HUES6 (cell line): ENCODE measurements at regions not wholly inside any gene's neighbourhood (a gene's known extent, or its start where the extent isn't known, plus 50 kb on each side); places are given as distances from the start of the nearest gene placed in this dataset.
"Not testable (repeated sequence)": the region's sequence is repeated elsewhere in the genome, so short reads cannot be mapped to it uniquely, and the experiment has no call there.

Experiments
- H3K27ac ChIP-seq: 2 replicates; pipeline ENCODE4 v1.7.0; 2013; ENCODE audit warnings: low read depth, mild to moderate bottlenecking, low read length, inconsistent platforms
- H3K27me3 ChIP-seq: 2 replicates; pipeline ENCODE4 v1.6.1; 2013; ENCODE audit warnings: low read length; ENCODE audit not compliant: control insufficient read depth, insufficient read depth
- H3K36me3 ChIP-seq: 2 replicates; pipeline ENCODE4 v1.6.1; 2013; ENCODE audit warnings: low read length; ENCODE audit not compliant: control insufficient read depth, insufficient read depth
- H3K4me1 ChIP-seq: 2 replicates; pipeline ENCODE4 v1.6.1; 2013; ENCODE audit warnings: low read length; ENCODE audit not compliant: control insufficient read depth, insufficient read depth
- H3K4me3 ChIP-seq: 2 replicates; pipeline ENCODE4 v1.5.1; 2013; ENCODE audit warnings: low read depth, low read length
- H3K9ac ChIP-seq: one replicate; pipeline ENCODE4 v1.6.1; 2013; ENCODE audit warnings: mild to moderate bottlenecking, low read length
- H3K9me3 ChIP-seq: 2 replicates; pipeline ENCODE4 v1.6.1; 2013; ENCODE audit warnings: low read depth, low read length; ENCODE audit not compliant: control insufficient read depth, insufficient read depth

DNA sequence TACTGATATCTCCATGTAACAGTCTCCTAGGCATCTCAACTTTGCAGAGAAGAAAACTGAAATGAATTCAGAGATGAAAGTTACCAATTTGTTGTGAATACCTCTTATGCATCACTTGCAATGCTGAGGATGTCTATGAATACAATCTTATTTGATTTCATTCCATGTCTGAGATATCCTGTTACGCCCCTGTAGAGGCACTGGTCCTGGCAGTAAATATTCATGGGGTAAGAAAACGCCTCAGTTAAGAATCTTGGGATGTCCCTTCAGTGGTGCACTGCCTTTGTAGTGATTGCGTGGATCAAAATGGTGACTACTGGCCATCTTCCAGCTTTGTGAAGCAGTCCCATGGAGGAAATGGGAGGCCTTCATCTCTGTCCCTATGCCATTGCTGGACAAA, 229.1 kb upstream of the C9orf72 start:
- no peaks in the 10 kb centered on the region for H3K36me3 ChIP-seq
- H3K27ac ChIP-seq: no peak overlapping the region
- H3K27me3 ChIP-seq: no peaks in the 10 kb centered on the region
- H3K4me3 ChIP-seq: no peak overlapping the region
- no peaks in the 10 kb centered on the region for H3K9me3 ChIP-seq
- H3K9ac ChIP-seq: no peak overlapping the region
- no peaks in the 10 kb centered on the region for H3K4me1 ChIP-seq

DNA sequence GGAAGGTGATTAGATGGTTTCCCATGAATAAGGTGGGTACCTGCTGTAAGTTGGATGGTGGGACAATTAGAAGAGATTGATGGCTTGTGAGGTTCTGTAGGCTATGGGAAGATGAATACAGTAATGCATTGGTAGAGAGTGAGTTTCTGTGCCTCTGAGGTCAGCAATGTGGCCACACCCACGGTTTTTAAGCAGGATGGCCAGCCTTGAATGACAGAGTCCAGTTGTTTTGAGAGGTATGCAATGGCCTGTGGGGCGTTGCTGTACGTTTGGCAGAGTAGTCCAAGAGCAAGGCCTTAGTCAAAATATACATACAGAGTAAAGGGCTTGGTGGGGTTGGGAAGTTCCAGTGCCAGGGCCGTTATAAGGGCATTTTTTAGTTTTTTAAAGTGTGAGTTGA, 235.6 kb upstream of the C9orf72 start:
- no peaks in the 10 kb centered on the region for H3K27me3 ChIP-seq
- no peaks in the 10 kb centered on the region for H3K4me1 ChIP-seq
- no peaks in the 10 kb centered on the region for H3K9me3 ChIP-seq
- no peaks in the 10 kb centered on the region for H3K36me3 ChIP-seq
- no peak overlapping the region for H3K27ac ChIP-seq
- no peak overlapping the region for H3K9ac ChIP-seq
- no peak overlapping the region for H3K4me3 ChIP-seq

DNA sequence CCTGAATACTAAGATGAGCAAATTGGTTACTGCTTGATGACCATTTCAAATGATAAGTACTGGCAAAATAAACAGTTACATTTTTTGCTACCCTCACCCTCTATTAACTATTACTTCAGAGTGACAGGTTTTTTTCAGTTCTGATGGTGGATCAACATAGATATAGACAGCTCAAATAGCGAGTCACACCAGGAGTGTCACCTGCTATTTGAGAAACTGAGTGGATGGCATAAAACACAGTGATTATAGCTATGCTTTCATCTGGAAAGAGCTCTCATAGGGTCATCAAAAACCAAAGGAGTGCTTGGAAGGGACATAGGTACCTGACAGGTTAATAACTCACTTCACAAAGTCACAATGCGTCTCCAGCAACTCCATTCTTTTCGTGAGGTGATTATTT, 244.5 kb upstream of the C9orf72 start:
- H3K4me3 ChIP-seq: no peak overlapping the region
- H3K27ac ChIP-seq: no peak overlapping the region
- no peaks in the 10 kb centered on the region for H3K36me3 ChIP-seq
- no peak overlapping the region for H3K9ac ChIP-seq
- H3K4me1 ChIP-seq: no peaks in the 10 kb centered on the region
- no peaks in the 10 kb centered on the region for H3K27me3 ChIP-seq
- no peaks in the 10 kb centered on the region for H3K9me3 ChIP-seq

DNA sequence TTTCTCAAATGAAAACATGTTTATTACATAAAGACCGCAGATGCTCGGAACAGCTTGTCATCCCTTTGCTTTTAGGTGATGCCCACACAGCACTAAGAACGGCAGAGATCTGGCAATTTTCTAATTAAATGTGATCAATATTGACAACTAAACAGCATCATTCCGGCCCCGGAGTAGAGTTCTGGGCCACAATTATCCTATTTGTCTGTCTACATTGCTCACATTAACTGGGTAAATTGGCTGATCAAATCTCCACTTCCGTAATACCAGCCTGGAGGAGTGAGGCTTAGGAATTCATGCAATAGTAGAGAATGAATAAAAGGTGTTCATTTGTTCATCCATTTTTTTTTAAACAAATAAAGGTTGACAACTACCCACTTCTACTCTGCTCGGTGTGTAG, 245.1 kb upstream of the C9orf72 start:
- no peak overlapping the region for H3K9ac ChIP-seq
- H3K27ac ChIP-seq: no peak overlapping the region
- no peaks in the 10 kb centered on the region for H3K9me3 ChIP-seq
- H3K4me3 ChIP-seq: no peak overlapping the region
- H3K36me3 ChIP-seq: no peaks in the 10 kb centered on the region
- H3K4me1 ChIP-seq: no peaks in the 10 kb centered on the region
- no peaks in the 10 kb centered on the region for H3K27me3 ChIP-seq

DNA sequence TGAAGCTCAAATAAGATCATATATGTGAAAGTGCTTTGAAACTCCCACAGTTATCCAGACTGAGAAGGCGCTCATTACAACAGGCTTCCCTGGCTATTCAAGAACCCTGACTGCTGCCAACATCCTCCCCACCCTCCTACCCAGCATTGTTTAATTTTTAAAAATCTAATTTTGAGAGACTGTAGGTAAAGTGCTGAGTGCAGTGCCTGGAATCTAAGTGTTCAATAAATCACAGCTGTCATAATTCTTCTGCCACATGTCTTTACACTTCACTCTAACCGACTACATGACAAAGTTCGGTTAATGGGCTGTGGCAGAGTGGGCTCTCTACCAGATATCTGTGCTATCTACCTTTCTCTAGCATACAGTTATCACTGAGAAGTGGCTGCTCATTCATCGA, 255.6 kb upstream of the C9orf72 start:
- H3K4me3 ChIP-seq: no peak overlapping the region
- H3K9ac ChIP-seq: no peak overlapping the region
- H3K27me3 ChIP-seq: no peaks in the 10 kb centered on the region
- H3K9me3 ChIP-seq: no peaks in the 10 kb centered on the region
- H3K36me3 ChIP-seq: no peaks in the 10 kb centered on the region
- H3K27ac ChIP-seq: no peak overlapping the region
- no peaks in the 10 kb centered on the region for H3K4me1 ChIP-seq

DNA sequence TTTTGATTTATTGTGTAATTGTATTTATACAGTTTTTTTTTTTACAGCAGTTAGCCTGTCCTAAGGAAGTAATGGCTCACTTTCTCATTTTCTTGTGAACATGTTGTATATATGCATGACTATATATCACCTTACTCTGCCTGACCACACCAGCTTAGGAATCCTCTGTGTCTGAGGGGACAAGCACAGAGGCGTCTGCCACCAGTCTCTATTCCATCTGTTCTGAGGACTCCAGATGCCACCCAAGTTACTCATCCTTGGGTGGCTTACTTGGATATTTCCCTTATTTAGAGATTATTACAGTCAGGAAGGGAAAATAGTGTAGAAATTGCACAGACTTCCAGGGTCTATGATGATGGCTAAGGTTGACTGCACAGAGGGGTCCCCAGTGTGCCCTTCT, 256.3 kb upstream of the C9orf72 start:
- no peaks in the 10 kb centered on the region for H3K27me3 ChIP-seq
- H3K36me3 ChIP-seq: no peaks in the 10 kb centered on the region
- H3K4me3 ChIP-seq: no peak overlapping the region
- no peak overlapping the region for H3K27ac ChIP-seq
- H3K9ac ChIP-seq: no peak overlapping the region
- H3K4me1 ChIP-seq: no peaks in the 10 kb centered on the region
- no peaks in the 10 kb centered on the region for H3K9me3 ChIP-seq

DNA sequence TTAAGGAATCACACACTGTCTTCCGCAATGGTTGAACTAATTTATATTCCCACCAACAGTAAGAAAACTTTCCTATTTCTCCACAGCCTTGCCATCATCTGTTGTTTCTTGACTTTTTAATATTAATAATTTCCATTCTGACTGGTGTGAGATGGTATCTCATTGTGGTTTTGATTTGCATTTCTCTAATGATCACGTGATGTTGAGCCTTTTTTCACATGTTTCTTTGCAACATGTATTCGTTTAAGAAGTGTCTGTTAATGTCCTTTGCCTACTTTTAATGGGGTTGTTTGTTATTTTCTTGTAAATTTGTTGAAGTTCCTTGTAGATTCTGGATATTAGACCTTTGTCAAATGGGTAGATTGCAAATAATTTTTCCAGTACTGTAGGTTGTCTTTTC, 258.8 kb upstream of the C9orf72 start:
- not testable (repeated sequence) for H3K27me3 ChIP-seq, H3K9ac ChIP-seq, H3K4me1 ChIP-seq, H3K4me3 ChIP-seq, H3K27ac ChIP-seq, H3K9me3 ChIP-seq, H3K36me3 ChIP-seq

DNA sequence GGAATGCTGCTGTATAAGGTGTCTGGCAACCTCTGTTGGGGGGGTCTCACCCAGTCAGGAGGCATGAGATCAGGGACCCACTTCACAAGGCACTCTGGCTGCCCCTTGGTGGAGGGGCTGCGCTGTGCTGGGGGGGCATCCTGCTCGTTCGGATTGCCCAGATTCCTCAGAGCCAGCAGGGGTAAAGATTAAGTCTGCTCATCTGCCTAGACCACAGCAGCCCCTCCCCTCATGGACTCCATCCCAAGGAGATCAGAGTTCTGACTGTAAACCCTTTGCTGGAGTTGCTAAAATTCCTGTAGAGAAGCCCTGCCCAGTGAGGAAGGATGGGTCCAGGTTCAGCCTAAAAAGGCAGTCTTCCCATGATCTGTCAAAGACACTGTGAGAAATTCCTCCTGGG, 262.0 kb upstream of the C9orf72 start:
- Histone ChIP-seq H3K27ac (no peak overlapping the region), H3K9ac (no peak overlapping the region), H3K9me3 (no peaks in the 10 kb centered on the region), H3K27me3 (no peaks in the 10 kb centered on the region), H3K36me3 (no peaks in the 10 kb centered on the region), H3K4me3 (no peak overlapping the region), H3K4me1 (no peaks in the 10 kb centered on the region)

DNA sequence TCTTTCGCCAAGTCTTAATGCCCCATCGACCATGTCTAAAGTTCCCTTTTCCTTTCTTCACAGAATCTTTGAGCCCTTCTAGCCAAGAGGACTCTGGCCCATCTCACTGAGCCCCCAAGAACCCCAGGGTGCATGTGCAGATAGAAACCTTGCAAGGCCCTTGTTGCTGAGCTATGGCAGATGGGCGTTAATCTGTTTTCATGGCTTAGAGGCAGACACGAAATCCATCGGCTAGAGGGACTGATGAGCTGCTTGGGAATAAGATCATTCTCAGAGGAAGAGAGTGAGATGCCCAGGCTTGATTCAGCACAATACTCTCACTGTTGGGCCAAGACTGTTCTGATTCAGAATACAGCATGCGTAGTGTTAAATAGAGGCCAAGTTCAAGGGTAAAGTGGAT, 262.5 kb upstream of the C9orf72 start:
- H3K9me3 ChIP-seq: no peaks in the 10 kb centered on the region
- no peak overlapping the region for H3K4me3 ChIP-seq
- H3K27me3 ChIP-seq: no peaks in the 10 kb centered on the region
- H3K9ac ChIP-seq: no peak overlapping the region
- no peaks in the 10 kb centered on the region for H3K4me1 ChIP-seq
- no peaks in the 10 kb centered on the region for H3K36me3 ChIP-seq
- no peak overlapping the region for H3K27ac ChIP-seq

DNA sequence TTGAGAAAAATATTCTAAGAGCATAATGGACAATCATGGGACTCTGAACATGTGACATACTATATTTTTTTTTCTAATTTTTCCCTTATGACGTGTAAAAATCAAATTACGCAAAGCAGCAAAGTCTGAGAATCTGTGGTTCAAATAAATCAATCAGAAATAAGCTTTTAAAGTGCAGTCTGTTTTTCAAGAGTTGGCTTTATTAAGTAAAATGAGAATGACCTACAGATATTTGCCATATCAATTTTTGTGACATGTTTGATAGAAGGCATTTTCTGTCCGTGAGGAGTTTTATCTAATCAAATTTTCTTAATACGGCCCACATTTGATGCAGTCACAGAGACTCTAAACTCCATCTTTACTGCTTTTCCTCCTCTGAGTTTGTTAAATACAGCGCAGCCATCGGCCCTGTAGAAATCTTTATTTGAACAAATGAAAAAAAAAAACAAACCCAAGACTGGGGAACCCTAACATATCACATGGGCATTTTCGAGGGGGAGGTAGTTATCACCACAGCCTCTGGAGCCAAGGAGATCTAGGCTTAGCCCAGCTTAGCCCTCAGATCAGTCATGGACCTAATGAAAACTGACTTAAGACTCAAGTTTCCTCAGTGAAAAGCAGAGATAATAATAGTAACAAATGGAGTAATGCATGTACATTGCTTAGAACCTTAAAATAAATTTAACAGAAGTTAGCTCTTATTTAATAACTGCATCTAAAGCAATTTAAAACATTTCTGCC, 263.6 kb upstream of the C9orf72 start:
- Histone ChIP-seq H3K9me3 (no peaks in the 10 kb centered on the region), H3K36me3 (no peaks in the 10 kb centered on the region), H3K4me1 (no peaks in the 10 kb centered on the region), H3K9ac (no peak overlapping the region), H3K27me3 (no peaks in the 10 kb centered on the region), H3K4me3 (no peak overlapping the region), H3K27ac (no peak overlapping the region)

DNA sequence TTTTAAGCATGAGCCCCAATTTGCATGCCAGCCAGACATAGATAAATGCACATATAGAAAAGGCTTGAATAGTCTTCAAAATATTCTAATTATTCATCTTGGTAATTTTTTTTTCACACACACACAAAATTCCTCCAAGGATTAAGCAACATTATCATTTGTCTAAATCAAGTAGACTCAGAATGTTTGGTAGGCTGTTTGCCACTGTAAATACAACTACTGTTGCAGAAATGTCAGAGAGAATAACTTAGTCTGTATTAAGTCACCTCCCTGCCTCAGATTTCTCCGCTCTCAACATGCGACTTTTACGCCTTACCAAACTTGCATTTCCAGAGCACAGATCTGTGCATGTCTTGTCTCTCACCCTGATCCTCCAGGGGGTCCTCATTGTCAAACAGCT, 265.6 kb upstream of the C9orf72 start:
- Histone ChIP-seq H3K36me3 (no peaks in the 10 kb centered on the region), H3K9me3 (no peaks in the 10 kb centered on the region), H3K27me3 (no peaks in the 10 kb centered on the region), H3K9ac (no peak overlapping the region), H3K4me1 (no peaks in the 10 kb centered on the region), H3K4me3 (no peak overlapping the region), H3K27ac (no peak overlapping the region)

DNA sequence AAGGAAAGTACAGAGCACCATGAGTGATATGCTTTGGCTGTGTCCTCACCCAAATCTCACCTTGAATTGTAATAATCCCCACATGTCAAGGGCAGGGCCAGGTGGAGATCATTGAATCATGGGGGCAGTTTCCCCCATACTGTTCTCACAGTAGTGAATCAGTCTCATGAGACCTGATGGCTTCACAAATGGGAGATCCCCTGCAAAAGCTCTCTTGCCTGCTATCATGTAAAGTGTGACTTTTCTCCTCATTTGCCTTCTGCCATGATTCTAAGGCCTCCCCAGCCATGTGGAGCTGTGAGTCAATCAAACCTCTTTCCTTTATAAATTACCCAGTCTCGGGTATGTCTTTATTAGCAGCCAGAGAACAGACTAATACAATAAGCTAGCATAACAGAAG, 266.5 kb upstream of the C9orf72 start:
- not testable (repeated sequence) for H3K9me3 ChIP-seq, H3K9ac ChIP-seq, H3K27ac ChIP-seq, H3K4me3 ChIP-seq, H3K27me3 ChIP-seq, H3K4me1 ChIP-seq, H3K36me3 ChIP-seq
